CD1c-positive myeloid dendritic cell (primary cell): ENCODE measurements at regions not wholly inside any gene's neighbourhood (a gene's known extent, or its start where the extent isn't known, plus 50 kb on each side); places are given as distances from the start of the nearest gene placed in this dataset.
"Not testable (repeated sequence)": the region's sequence is repeated elsewhere in the genome, so short reads cannot be mapped to it uniquely, and the experiment has no call there.

Experiments used
- DNase-seq: peaks from one replicate; pipeline ENCODE4 v3.0.0-alpha.2; 2016; ENCODE audit errors: extremely low spot score

GRCh38 chr11:92027136-92027535 is 197.5 kb upstream of the FAT3 start:
- DNase-seq = not testable (repeated sequence)

- no peak for DNase-seq
Observed at GRCh38 chr11:92026664-92027063, 198.0 kb upstream of the FAT3 start.

- no peak for DNase-seq
Observed at GRCh38 chr11:92024788-92025187, 199.8 kb upstream of the FAT3 start.

GRCh38 chr11:92022499-92022898 is 202.1 kb upstream of the FAT3 start:
- DNase-seq = no peak

GRCh38 chr11:92018332-92018731 is 206.3 kb upstream of the FAT3 start:
- DNase-seq = no peak

- no peak for DNase-seq
Observed at GRCh38 chr11:92008249-92008648, 216.4 kb upstream of the FAT3 start.

- no peak for DNase-seq
Observed at GRCh38 chr11:92002568-92002967, 222.1 kb upstream of the FAT3 start.

- DNase-seq = no peak
Observed at GRCh38 chr11:91998481-91998880, 226.1 kb upstream of the FAT3 start.

- no peak for DNase-seq
Observed at GRCh38 chr11:91997226-91997625, 227.4 kb upstream of the FAT3 start.

GRCh38 chr11:91996526-91996925 is 228.1 kb upstream of the FAT3 start:
- no peak for DNase-seq

- DNase-seq = not testable (repeated sequence)
Observed at GRCh38 chr11:91988443-91988842, 236.2 kb upstream of the FAT3 start.

- DNase-seq = no peak
Observed at GRCh38 chr11:91986218-91986617, 238.4 kb upstream of the FAT3 start.

GRCh38 chr11:91984033-91984584 is 240.5 kb upstream of the FAT3 start:
- no peak for DNase-seq

- no peak for DNase-seq
Observed at GRCh38 chr11:91981995-91982394, 242.6 kb upstream of the FAT3 start.

GRCh38 chr11:91979775-91980174 is 244.8 kb upstream of the FAT3 start:
- no peak for DNase-seq

- DNase-seq = no peak
Observed at GRCh38 chr11:91978747-91979146, 245.9 kb upstream of the FAT3 start.

GRCh38 chr11:91972665-91973266 is 251.9 kb upstream of the FAT3 start:
- no peak for DNase-seq

GRCh38 chr11:91970624-91971023 is 254.0 kb upstream of the FAT3 start:
- no peak for DNase-seq

GRCh38 chr11:91969486-91969885 is 255.1 kb upstream of the FAT3 start:
- DNase-seq = no peak

- no peak for DNase-seq
Observed at GRCh38 chr11:91967691-91968045, 256.9 kb upstream of the FAT3 start.

GRCh38 chr11:91967026-91967690 is 257.5 kb upstream of the FAT3 start:
- no peak for DNase-seq

GRCh38 chr11:91966368-91966767 is 258.2 kb upstream of the FAT3 start:
- DNase-seq = no peak

GRCh38 chr11:91960770-91961169 is 263.8 kb upstream of the FAT3 start:
- no peak for DNase-seq

- no peak for DNase-seq
Observed at GRCh38 chr11:91959411-91959810, 265.2 kb upstream of the FAT3 start.
